ENCODE measurements at regions not wholly inside any gene's neighbourhood (a gene's known extent, or its start where the extent isn't known, plus 50 kb on each side); places are given as distances from the start of the nearest gene placed in this dataset.

DNA sequence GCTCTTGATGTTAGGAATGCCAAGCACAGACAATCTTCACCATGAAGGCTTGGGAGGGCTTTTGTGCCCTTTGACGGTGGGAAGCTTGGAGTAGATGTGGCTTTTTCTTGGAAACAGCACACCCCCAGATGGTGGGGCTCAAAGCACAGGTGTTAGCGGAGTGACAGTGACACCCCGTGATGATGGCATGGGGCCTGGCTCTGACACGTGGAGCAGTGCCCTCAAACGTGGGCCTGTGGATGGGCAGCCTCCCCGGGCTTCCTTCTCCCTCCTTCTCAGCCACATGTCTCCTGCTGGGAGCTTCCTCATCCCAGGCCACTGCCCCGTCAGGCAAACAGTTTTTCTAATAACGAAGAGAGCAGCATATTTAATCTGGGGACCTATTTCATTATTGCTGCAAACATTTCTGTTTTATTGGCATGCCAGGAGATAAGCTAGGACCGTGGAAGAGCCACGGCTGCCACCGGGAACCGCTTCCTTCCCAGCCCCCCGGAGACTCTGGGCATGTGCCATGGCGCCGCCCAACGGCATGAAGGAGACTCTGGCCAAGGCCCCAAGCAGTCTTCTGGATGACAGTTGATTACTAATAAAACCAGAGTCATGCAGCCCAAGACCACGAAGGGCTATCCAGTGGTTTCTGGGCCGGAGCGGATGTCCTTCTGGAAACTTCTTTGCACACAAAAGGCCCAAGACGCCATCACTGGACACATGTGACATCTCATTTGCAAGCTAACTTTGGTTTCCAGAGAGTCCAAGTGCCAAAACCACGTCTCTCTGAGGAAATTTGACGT is 280.3 kb upstream of the FOXF1 start:
- TF ChIP-seq, protein P1, sequence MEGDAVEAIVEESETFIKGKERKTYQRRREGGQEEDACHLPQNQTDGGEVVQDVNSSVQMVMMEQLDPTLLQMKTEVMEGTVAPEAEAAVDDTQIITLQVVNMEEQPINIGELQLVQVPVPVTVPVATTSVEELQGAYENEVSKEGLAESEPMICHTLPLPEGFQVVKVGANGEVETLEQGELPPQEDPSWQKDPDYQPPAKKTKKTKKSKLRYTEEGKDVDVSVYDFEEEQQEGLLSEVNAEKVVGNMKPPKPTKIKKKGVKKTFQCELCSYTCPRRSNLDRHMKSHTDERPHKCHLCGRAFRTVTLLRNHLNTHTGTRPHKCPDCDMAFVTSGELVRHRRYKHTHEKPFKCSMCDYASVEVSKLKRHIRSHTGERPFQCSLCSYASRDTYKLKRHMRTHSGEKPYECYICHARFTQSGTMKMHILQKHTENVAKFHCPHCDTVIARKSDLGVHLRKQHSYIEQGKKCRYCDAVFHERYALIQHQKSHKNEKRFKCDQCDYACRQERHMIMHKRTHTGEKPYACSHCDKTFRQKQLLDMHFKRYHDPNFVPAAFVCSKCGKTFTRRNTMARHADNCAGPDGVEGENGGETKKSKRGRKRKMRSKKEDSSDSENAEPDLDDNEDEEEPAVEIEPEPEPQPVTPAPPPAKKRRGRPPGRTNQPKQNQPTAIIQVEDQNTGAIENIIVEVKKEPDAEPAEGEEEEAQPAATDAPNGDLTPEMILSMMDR (IDR thresholded peaks at IDR 0.05), result no peak
- TF ChIP-seq POLR2AphosphoS5 (IDR thresholded peaks at IDR 0.05), result no peak
